ENCODE measurements at regions not wholly inside any gene's neighbourhood (a gene's known extent, or its start where the extent isn't known, plus 50 kb on each side); places are given as distances from the start of the nearest gene placed in this dataset.

DNA sequence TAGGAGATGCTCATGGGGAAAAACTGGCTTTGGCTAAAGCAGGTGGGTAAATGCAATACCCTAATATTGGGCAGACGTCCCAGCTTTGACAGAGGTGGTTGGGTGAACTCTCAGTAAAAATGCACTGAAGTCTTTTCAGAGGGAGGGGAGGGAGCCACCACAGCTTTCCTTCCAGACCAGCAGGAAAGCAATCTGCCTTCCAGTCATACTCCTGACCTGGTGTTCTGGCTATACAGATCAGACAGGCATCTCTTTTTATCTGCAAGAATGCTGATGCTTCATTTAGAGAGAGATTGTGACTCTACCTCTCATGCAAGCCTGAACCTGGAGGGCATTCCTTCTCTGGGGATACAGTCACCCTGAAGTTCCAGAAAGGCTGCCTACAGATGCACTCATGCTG, 52.6 kb upstream of the ICA1 start:
- WGBS, 2 donors (ENCODE audit: low coverage in 1 of 2), result 86% methylated on average over 1 of the region's 1 CpG; no CpG with 5 or more reads in 1 of the 2 donors
- no peak overlapping the region for H3K27ac ChIP-seq
- no peaks in the 10 kb centered on the region for H3K27me3 ChIP-seq
- no peak for DNase-seq
- no peaks in the 10 kb centered on the region for H3K4me1 ChIP-seq
- no peak overlapping the region for H3K4me3 ChIP-seq
- peaks cover 5 to 8% of the 10 kb centered on the region in 2 donors for H3K9me3 ChIP-seq
- TF ChIP-seq POLR2A (IDR thresholded peaks at IDR 0.05), result no peak
- TF ChIP-seq, protein P1, sequence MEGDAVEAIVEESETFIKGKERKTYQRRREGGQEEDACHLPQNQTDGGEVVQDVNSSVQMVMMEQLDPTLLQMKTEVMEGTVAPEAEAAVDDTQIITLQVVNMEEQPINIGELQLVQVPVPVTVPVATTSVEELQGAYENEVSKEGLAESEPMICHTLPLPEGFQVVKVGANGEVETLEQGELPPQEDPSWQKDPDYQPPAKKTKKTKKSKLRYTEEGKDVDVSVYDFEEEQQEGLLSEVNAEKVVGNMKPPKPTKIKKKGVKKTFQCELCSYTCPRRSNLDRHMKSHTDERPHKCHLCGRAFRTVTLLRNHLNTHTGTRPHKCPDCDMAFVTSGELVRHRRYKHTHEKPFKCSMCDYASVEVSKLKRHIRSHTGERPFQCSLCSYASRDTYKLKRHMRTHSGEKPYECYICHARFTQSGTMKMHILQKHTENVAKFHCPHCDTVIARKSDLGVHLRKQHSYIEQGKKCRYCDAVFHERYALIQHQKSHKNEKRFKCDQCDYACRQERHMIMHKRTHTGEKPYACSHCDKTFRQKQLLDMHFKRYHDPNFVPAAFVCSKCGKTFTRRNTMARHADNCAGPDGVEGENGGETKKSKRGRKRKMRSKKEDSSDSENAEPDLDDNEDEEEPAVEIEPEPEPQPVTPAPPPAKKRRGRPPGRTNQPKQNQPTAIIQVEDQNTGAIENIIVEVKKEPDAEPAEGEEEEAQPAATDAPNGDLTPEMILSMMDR (IDR thresholded peaks at IDR 0.05), result no peak
- TF ChIP-seq POLR2AphosphoS5 (IDR thresholded peaks at IDR 0.05), result no peak
- in situ Hi-C loops (cut with MboI; ENCODE audit: low pct_ligation_motif_present in 1 of 4, low pct_unique_long_range_greater_than_20kb in 1 of 4, low sequenced_read_pairs in 3 of 4) (no loop called here), intact Hi-C loops (cut with DNase I; ENCODE audit: low total_unique reads) (no loop called here)
- H3K36me3 ChIP-seq, result no peaks in the 10 kb centered on the region

GRCh38 chr7:8319115-8319514, 57.1 kb upstream of the ICA1 start:
- Histone ChIP-seq H3K27ac (no peak overlapping the region), H3K27me3 (no peaks in the 10 kb centered on the region), H3K4me1 (no peaks in the 10 kb centered on the region), H3K36me3 (no peaks in the 10 kb centered on the region), H3K4me3 (no peak overlapping the region), H3K9me3 (no peaks in the 10 kb centered on the region)
- DNase-seq, result no peak
- intact Hi-C loops (cut with DNase I; ENCODE audit: low total_unique reads) (no loop called here), in situ Hi-C loops (cut with MboI; ENCODE audit: low pct_ligation_motif_present in 1 of 4, low pct_unique_long_range_greater_than_20kb in 1 of 4, low sequenced_read_pairs in 3 of 4) (no loop called here)
- WGBS, 2 donors (ENCODE audit: low coverage in 1 of 2), result 88 to 89% methylated on average over 1 of the region's 1 CpG
- TF ChIP-seq POLR2AphosphoS5 (IDR thresholded peaks at IDR 0.05) (no peak), POLR2A (IDR thresholded peaks at IDR 0.05) (no peak), EP300 (IDR thresholded peaks at IDR 0.05; ENCODE audit: low read depth) (no peak)
- TF ChIP-seq, protein P1 (IDR thresholded peaks at IDR 0.05), result no peak

- TF ChIP-seq, protein P1 (IDR thresholded peaks at IDR 0.05), result no peak
- TF ChIP-seq POLR2A (IDR thresholded peaks at IDR 0.05) (no peak), EP300 (IDR thresholded peaks at IDR 0.05; ENCODE audit: low read depth) (no peak), POLR2AphosphoS5 (IDR thresholded peaks at IDR 0.05) (no peak)
- no peak overlapping the region for H3K27ac ChIP-seq
- WGBS, 2 donors (ENCODE audit: low coverage in 1 of 2), result 88% methylated on average over 1 of the region's 1 CpG; no CpG with 5 or more reads in 1 of the 2 donors
- H3K4me3 ChIP-seq, result no peak overlapping the region
- H3K4me1 ChIP-seq, result no peaks in the 10 kb centered on the region
- no peak for DNase-seq
- in situ Hi-C loops (cut with MboI; ENCODE audit: low pct_ligation_motif_present in 1 of 4, low pct_unique_long_range_greater_than_20kb in 1 of 4, low sequenced_read_pairs in 3 of 4), result no loop called here
- no peaks in the 10 kb centered on the region for H3K27me3 ChIP-seq
- no peaks in the 10 kb centered on the region for H3K36me3 ChIP-seq
- intact Hi-C loops (cut with DNase I; ENCODE audit: low total_unique reads), result no loop called here
- no peaks in the 10 kb centered on the region for H3K9me3 ChIP-seq
Measured at GRCh38 chr7:8320174-8320573, 58.2 kb upstream of the ICA1 start.

DNA sequence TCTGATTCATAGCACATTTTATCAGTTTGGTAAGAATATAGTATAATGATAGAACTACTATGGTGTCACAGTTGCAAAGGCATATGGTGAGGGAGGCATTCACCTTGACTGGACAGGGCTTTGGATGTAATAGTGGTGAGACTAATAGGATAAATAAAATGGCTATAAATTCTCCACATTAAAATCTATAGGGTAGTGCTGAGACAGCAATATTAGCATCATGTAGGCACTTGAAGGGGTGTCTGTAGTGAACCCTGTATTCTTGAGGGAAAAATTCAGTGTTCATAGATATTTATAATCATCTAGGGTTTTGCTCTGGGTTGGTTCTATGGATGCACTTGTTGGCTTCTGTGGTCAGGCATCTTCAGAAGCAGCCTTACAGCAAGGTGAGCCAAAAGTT, 59.3 kb upstream of the ICA1 start:
- H3K27me3 ChIP-seq, result no peaks in the 10 kb centered on the region
- no peaks in the 10 kb centered on the region for H3K36me3 ChIP-seq
- no peak for DNase-seq
- no peak overlapping the region for H3K27ac ChIP-seq
- TF ChIP-seq POLR2AphosphoS5 (IDR thresholded peaks at IDR 0.05) (no peak), EP300 (IDR thresholded peaks at IDR 0.05; ENCODE audit: low read depth) (no peak), POLR2A (IDR thresholded peaks at IDR 0.05) (no peak)
- TF ChIP-seq, protein P1 (IDR thresholded peaks at IDR 0.05), result no peak
- H3K4me1 ChIP-seq, result no peaks in the 10 kb centered on the region
- in situ Hi-C loops (cut with MboI; ENCODE audit: low pct_ligation_motif_present in 1 of 4, low pct_unique_long_range_greater_than_20kb in 1 of 4, low sequenced_read_pairs in 3 of 4) (no loop called here), intact Hi-C loops (cut with DNase I; ENCODE audit: low total_unique reads) (no loop called here)
- no peaks in the 10 kb centered on the region for H3K9me3 ChIP-seq
- no peak overlapping the region for H3K4me3 ChIP-seq
